Panc1 (cell line): ENCODE measurements at regions not wholly inside any gene's neighbourhood (a gene's known extent, or its start where the extent isn't known, plus 50 kb on each side); places are given as distances from the start of the nearest gene placed in this dataset.

Experiments
- POLR2AphosphoS5 ChIP-seq: IDR thresholded peaks from 2 replicates; pipeline ENCODE4 v1.6.1; 2012; ENCODE audit warnings: mild to moderate bottlenecking, low read depth, low read length, moderate library complexity
- SIN3A ChIP-seq: IDR thresholded peaks from 2 replicates; pipeline ENCODE4 v1.6.1; 2012; ENCODE audit warnings: low read depth, mild to moderate bottlenecking, low read length, moderate library complexity, borderline replicate concordance; ENCODE audit not compliant: insufficient read depth
- TF ChIP-seq, protein P1 (sequence below): fragments of 450-650 bp; IDR thresholded peaks from 2 replicates; pipeline ENCODE4 v1.5.1; 2017; ENCODE audit warnings: mild to moderate bottlenecking

DNA sequence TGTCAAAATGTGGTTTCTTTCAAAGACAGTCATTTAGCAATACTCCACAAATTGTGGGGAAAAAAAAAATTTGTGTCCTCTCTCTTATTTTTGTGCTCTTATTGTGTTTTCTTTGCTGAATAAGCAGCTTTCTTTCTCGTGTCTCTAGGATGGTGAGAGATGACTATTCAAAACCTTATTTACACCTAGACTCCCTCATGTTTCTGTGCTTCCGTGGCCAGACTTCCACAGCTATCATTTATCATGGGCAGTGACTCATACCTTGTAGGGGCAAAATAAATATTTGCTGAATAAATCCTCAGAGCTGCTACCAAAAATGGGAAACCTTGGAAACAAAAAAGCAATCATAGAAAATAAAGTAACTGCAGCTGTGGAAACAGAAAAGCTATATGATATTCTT is 204.9 kb upstream of the MIR17HG start:
- TF ChIP-seq, protein P1, sequence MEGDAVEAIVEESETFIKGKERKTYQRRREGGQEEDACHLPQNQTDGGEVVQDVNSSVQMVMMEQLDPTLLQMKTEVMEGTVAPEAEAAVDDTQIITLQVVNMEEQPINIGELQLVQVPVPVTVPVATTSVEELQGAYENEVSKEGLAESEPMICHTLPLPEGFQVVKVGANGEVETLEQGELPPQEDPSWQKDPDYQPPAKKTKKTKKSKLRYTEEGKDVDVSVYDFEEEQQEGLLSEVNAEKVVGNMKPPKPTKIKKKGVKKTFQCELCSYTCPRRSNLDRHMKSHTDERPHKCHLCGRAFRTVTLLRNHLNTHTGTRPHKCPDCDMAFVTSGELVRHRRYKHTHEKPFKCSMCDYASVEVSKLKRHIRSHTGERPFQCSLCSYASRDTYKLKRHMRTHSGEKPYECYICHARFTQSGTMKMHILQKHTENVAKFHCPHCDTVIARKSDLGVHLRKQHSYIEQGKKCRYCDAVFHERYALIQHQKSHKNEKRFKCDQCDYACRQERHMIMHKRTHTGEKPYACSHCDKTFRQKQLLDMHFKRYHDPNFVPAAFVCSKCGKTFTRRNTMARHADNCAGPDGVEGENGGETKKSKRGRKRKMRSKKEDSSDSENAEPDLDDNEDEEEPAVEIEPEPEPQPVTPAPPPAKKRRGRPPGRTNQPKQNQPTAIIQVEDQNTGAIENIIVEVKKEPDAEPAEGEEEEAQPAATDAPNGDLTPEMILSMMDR = no peak
- no peak for TF ChIP-seq SIN3A
- TF ChIP-seq POLR2AphosphoS5 = no peak
